WI38 (cell line): ENCODE measurements at regions not wholly inside any gene's neighbourhood (a gene's known extent, or its start where the extent isn't known, plus 50 kb on each side); places are given as distances from the start of the nearest gene placed in this dataset.

Source experiments
- H3K4me3 ChIP-seq: 2 replicates; pipeline ENCODE4 v1.5.1; 2011; ENCODE audit warnings: low read depth, mild to moderate bottlenecking, control low read depth, low read length
- TF ChIP-seq, protein P1 (sequence below): IDR thresholded peaks from 2 replicates; pipeline ENCODE4 v1.5.1; 2012; ENCODE audit warnings: low read depth, mild to moderate bottlenecking, control low read depth, low read length

DNA sequence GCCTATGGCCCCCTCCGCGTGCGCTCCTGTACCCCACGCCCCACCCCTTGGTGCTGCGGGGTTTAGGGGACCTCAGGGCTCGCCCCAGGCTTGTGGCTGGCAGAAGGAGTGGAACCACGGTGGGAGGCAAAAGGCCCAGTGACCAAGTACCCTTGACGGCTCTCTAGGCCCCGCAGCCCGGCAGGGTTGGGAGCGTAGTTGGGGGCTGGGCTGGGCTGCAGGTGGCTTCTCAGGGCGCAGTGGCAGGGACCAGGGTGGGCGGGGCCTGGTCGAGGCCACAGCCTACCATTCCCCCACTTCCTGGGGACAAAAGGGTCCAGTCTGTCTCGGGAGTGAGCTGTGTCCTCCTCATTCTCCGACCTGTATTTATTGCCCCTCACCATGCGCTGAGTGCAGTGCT, 124.9 kb downstream of the RBFOX3 start:
- TF ChIP-seq, protein P1, sequence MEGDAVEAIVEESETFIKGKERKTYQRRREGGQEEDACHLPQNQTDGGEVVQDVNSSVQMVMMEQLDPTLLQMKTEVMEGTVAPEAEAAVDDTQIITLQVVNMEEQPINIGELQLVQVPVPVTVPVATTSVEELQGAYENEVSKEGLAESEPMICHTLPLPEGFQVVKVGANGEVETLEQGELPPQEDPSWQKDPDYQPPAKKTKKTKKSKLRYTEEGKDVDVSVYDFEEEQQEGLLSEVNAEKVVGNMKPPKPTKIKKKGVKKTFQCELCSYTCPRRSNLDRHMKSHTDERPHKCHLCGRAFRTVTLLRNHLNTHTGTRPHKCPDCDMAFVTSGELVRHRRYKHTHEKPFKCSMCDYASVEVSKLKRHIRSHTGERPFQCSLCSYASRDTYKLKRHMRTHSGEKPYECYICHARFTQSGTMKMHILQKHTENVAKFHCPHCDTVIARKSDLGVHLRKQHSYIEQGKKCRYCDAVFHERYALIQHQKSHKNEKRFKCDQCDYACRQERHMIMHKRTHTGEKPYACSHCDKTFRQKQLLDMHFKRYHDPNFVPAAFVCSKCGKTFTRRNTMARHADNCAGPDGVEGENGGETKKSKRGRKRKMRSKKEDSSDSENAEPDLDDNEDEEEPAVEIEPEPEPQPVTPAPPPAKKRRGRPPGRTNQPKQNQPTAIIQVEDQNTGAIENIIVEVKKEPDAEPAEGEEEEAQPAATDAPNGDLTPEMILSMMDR: no peak
- H3K4me3 ChIP-seq: no peak overlapping the region

DNA sequence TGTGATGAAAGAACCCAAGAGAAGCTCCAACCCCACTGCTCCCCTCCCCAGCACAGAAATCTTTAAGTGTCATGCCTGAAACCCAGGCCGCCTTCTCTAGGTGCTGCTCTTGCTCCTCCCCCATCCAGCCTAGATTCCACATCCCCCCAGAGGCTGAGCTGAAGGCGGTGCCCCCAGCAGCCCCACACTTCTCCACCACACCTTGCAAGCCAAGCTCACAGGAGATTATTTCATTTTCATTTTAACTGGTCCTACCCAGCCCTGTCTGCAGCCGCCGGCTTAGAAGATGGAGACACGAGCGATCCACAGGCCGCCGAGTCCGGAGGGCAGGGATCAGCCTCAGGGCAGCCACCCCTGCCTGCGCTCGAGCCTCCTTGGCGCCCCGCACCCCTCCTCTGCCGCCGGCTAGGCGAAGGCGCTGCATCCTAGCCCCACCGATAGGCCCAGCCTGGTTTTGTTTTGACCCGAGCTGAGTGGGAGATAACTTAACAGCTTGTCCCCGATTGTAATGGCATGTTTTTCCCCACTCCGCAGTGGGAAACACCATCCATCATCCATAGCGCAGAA, 125.3 kb downstream of the RBFOX3 start:
- TF ChIP-seq, protein P1: no peak
- H3K4me3 ChIP-seq: no peak overlapping the region

DNA sequence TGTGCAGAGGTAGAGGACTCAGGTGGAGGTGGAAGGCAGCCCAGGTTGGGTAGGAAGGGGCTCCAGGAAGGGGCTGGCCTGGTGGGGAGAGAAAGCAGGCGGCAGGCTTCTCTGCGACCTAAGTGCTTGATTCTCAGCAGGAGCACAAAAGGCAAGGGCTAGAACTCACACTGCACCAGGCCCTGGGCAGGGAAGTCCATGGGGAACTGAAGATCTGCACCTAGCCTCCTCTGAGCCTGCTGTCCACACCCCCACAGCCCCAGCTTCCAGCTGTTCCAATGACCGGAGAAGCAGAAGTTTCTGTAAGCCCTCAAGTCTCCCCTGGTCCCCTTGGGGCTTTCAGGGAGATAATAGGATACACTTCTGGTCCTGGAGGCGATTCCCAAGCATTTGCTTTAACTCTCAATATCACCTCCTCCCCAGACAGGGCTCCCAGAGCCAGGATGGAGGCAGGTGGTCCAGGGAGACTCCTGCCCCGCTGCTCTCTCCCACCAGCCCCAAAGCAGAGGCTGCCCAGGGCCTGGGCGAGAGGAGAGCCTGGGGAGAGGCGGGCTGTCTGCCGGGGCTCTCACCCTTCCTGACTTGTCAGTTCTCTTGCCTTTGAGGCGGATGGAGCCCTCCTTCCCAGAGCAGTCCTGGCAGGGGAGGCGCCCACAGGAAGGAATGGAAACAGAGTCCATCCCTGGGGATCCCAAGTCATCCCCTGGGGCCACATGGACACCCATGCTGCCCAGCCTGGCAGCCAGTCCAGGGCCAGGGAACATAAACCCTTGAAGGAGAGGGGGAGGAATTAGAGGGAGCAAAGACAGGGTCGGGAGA, 126.0 kb downstream of the RBFOX3 start:
- no peak overlapping the region for H3K4me3 ChIP-seq
- TF ChIP-seq, protein P1: no peak

DNA sequence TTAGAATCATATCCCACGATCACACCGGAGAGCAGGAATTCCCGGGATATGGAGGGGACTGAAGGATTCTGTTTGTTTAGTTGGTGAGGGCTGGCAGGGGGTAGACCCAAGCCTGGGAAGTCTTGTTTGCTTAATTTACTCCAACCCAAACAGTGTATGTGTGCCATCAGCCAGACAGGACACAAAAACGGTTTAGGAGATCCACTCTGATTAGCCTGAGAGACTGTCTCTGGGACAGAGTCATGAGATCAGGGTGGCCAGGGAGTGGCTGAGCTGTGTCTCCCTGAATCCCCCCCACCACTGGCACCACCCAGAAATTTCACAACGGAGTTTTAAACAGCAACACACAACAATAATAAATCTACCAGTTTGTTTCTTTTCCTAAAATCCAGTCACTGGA, 127.0 kb downstream of the RBFOX3 start:
- no peak overlapping the region for H3K4me3 ChIP-seq
- TF ChIP-seq, protein P1: no peak

DNA sequence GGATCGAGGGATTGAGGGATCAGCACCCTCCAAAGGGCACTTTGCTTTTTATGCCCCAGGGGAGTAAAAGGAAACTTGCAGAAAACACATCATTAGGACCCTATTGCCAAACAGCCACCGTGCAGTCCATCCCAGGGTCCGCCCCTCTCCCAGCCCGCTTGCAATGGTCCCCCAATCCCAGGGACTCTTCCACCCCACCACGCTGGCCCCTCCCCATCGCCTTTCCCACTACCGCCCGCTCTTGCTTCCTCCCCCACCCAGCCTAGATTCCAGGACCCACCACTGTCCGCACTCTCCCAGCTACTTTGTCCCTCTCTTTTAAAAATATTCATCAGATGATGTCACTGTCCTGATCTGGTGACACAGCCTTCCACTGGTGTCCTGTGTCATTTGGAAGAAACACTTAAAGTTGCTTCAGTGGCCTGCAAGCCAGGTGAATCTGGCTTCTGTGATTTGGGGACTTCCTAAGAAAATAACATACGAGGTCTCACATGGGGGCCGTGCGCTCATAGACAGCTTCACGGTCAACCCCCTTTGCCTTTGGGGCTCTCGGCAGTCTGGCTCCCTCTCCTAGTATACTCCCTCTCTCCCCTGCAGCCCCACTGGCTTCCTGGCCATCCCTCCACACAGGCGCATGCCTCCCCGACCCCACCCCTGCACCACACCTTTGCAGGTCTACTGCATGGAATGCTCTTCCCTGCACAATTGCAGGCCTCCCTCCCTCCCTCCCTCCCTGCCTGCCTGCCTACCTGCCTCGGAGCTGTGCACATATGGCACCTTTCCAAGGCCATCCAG, 127.9 kb downstream of the RBFOX3 start:
- no peak overlapping the region for H3K4me3 ChIP-seq
- TF ChIP-seq, protein P1: no peak

DNA sequence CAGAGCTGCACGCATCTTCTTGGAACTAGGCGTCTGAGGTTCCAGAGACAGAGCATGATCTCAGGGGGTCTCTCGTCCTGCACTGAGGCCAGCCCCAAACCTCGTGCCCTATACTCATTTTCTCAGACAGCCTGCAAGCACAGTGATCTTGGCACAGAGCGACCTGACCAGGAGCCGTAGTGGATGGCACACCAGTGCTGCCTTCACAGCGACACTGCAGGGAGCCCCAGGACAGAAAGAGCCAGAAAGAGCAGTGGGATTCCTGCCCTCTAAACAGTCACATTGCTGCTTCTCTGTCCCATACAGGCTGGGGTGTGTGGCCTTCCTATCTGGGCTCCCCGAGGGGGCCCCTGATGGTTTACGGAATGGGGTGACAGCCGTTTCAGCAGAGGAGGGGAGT, 131.0 kb downstream of the RBFOX3 start:
- H3K4me3 ChIP-seq: no peak overlapping the region
- TF ChIP-seq, protein P1: no peak

DNA sequence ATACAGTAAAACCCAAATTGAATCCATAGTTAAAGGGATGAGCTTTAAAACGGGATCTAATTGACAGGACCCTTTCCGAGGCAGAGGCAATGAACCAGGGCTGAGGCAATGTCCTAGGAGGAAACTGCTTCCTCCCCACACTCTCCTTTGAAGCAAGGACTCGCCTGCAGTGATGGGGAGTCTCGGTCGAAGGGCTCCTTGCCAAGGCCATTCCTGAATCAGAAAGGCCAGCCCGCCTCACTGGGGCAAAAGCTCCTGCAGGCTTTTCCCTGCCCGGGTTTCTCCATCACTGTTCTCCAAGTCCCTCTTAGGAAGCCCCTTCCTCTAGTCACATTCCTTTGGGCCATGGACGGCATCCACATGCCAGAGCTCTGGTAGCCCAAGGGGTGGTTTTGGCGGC, 132.0 kb downstream of the RBFOX3 start:
- TF ChIP-seq, protein P1: no peak
- no peak overlapping the region for H3K4me3 ChIP-seq
